Fibroblast of skin of left quadriceps (primary cell): ENCODE measurements at regions not wholly inside any gene's neighbourhood (a gene's known extent, or its start where the extent isn't known, plus 50 kb on each side); places are given as distances from the start of the nearest gene placed in this dataset.

Experiments
- DNase-seq, 2 experiments: peaks; one replicate each; pipeline ENCODE4 v3.0.0-alpha.2; 2013; ENCODE audit warnings: low read depth in 2 of 2

DNA sequence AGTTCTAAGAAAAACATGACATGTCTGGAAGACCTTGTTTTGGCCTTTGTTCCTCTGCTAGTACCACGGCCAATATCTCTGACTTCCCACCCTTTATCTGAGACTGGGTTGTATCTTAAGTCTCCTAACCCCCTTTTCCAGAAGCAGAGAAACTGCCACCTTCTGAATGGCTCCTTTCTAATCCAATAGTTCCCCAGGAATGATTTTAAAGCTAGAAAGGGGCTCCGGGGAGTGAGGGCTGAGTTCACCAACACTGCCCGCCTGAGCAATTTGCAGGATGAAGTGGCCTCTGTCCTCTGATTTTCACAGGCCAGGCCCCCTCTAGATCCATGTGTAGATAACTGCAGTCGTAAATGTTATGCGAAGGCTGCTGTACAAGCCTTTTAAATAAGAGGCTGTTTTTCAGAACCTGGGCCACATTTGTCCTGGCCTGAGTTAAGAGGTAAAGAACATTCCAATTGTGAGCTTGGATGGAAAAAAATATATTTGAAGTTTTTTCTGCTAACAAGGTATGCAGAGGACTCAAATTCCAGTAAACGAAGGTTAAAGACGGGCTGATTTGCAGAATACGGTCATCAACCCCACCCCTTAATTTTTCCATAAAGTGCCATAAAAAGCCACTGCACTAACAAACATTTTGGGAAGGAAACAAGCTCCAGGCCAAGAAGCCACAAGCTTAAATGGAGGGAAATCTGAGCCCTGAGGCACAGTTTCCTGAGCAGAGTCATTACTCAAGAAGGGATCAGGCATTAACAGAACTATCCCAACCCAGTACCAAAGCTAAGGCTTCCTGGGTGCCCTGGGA is 117.0 kb upstream of the MAF start:
- DNase-seq, result no peak

DNA sequence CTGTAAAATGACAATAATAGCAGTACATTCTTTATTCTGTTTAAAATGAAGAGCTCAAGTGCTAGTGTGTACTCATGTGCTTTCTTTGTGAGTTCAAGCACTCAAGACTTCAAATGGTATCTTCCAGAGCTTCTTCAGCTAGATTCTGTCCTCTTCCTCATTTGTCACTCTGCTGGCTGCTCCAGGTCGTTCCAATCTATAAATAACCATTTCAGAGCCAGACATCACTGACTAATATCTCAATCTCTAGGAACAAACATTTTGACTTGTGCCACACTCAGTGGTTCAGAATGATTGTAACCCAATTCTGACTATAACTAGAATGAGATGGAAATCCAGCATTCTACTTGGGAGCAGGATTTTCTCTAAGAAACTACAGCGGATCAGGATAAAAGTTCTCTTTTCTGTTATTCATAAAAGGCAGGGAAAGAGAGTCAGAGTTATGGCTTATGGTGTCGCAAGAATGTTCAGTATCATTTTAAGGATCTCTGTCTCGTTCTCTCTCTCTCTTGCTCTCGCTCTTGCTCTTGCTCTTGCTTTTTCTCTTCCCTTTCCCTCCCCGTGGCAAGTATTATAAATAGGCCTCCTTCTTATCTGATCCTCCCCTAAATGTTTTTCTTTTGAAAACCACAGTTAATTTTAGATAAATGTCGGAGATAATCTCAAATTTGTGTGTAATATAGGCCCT is 116.3 kb upstream of the MAF start:
- no peak for DNase-seq

DNA sequence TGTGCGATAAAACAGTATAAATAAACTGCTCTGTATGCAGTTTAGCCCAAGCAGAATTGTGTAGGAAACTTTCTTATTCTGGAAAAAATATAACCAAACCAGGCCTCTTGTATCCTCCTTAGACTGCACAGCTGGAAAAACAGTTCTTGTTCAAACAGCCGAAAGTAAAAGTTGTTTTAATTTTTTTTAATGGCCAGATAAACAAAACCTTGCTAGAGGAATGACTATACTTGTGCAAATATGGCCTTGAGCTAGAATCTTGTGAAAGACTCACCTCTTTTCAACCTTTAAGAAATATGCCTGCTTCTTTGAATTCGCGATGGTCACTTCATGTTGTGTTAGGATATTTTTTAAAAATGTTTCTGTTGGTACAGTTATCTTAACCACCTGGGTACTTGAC is 114.5 kb upstream of the MAF start:
- no peak for DNase-seq

DNA sequence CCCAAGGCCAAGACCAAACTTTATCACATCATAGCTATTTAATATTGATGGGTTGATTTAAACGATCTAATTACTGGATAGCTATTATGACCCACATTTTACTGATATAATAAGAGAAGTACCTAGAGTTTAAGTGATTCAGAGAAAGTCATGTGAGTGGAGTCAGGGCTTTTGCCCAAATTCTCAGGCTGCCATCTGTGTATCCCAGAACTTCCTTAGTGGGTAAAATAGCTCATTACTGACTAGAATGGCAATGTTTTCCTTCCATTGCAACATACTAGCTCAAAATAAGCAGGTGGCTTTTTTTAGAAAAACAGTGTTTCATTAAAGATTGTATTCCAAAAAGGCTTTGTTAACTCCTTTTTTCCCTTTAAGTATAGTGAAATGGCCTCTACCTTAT is 113.9 kb upstream of the MAF start:
- no peak for DNase-seq

DNA sequence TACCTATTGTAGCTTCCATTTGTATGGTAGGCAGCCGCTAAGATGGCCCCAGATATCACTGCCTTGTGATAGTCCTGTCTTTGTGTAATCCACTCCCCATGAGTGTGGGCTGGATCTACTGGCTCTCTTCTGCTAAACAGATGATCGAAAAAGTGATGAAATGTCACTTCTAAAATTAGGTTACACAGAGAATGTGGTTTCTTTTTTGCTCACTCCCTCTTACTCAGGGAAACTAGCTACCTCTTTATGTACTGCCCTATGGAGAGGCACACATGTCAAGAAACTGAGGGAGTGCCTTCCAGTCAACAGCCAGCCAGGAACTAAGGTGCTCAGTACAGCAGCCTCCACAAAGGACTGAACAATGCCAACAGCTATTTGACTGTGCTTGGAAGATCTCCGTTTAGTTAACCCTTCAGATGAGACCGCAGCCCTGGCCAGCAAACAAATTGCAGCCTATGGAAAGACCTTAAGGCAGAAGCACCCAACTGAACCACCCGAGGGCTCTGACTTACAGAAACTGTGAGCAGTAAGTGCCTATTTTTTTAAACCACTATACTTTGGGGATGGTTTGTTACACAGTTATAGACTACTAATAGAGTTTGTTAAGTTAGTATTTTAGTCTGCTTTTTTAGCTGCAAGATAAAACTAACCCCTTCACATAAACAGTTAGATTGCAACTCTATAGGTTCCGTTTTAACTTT is 113.2 kb upstream of the MAF start:
- DNase-seq, result no peak

DNA sequence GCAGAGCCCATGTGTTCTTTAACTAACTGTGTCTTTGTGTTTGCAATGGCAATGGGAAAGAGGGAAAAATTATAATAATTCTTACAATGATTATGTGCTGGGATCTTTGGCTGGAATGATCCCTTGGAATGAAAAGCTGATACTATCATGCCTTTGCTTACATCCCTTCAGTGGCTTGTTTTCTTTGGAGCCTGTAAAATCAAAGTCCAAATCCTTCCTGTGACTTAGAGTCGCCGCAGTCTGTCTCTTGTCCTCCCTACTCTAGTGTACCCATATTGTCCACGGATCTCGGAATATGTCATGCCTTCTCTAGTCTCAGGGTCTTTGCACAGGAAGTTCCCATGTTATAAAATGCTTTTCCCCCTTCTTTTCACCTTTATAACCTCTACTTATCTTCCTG is 111.7 kb upstream of the MAF start:
- DNase-seq, result no peak

DNA sequence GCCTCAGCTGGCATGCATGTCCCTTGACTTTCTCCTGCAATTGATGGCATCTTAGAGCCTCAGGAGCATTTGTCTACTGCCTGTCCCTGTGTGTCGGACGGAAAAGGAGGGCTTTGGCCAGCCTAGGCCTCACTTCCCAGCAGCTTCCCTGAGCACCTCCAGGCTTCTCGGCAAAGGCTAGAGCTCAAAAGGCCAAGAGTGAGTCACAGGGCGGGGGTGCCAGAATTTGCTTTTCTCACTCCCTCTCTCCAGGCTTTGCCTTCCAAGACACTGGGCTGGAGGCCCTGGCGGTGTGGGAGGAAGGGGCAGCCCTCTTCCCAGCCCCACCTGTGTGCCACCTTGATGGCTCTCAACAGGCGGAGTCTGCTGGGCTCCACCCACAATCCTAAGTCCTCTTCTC is 107.3 kb upstream of the MAF start:
- DNase-seq, result no peak

DNA sequence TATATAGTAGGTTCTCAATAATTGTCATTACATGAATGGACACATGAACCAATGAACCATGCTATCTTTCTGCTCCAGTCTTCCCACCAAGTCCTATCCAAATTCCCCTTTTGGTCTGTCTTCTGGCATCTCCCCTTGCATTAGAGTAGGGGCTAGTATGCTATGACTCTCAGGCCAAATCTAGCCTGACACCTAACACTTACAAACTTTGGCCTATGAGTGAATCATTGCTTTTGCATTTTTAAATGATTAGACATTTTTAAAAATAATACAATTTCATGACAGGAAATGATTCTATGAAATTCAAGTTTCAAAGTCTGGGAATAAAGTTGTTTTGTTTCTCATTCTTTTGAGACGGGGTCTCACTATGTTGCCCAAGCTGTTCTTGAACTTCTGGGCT is 102.5 kb upstream of the MAF start:
- DNase-seq, result no peak

DNA sequence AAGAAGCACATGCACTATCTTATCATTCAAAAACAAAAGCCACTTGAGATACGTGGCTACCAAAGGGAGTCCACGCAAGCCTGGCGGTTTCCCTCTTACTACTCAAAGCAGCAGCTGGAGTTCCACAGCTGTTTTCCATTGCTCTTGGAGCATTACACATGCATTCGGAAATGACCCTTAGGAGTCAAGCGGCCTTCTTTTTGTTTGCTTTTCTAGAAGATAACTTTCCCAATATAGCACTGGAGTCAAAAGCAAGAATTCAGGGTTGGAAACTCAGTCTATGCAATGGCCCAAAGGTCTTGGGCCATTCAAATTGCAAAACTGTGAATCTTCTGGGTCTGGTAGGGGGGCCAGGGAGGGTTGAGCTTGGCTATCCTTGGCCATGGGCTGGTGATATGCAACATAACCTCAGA is 97.8 kb upstream of the MAF start:
- peak in 1 of 2 experiments; percentile 2 for DNase-seq

DNA sequence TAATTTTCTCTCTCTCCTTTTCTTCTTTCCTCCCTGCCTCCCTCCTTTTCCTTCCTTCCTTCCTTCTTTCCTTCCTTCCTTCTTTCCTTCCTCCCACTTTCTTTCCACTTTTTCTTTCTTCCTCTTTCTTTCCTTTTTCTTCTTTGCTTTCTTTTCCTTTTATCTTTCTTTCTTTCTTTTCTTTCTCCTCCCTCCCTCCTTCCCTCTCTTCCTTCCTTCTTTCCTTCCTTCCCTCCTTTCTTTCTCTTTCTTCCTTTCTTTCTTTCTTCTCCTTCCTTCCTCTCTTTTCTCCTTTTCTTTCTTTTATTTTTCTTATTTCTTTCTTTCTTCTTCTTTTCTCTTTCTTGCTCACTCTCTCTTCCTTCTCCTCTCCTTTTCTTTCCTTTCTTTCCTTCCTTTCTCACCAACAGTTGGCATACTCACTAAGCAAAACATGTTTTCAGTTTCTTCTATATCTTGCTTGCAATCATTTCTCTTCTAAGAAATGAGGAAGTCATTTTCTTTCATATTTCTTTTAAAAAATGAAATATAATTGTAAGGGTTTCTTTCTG is 97.1 kb upstream of the MAF start:
- no peak for DNase-seq

DNA sequence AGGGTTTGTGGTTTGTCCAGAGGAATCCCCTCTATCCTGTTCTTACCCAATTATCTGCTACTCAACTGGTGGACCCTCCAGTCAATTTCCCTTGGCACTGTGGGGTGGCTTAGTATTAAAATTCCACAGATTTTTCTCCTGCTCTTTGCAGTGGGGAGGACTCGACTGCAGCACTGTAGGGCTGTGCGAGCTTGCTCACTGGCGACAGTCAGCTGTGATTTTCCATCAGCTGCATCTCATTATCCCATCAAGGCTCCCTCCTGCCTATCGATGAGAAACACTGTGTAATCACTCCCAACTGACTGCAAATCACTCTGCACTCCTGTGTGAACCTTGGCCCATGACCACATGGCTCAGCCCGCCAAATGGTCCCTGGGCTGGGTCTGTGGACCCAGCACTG is 90.5 kb upstream of the MAF start:
- DNase-seq, result peak; percentile 6 to 13

DNA sequence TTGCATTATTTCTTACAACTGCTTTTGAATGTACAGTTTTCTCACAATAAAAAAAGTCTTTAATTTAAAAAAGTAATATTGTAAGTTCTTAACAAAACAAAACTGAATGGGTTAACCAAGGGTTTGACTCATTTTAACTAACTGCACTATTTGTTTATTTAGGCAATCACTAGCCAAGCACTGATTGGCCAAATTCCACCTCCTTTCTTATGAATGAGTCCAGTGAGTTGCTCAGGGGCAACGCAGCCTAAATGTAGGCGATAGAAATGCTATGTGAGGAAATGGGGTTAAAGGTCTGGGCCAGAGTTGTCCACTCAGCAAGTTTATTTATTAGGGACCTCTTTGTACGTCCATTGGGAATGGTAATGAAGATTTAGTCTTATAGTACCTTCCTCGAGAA is 89.6 kb upstream of the MAF start:
- DNase-seq, result no peak

DNA sequence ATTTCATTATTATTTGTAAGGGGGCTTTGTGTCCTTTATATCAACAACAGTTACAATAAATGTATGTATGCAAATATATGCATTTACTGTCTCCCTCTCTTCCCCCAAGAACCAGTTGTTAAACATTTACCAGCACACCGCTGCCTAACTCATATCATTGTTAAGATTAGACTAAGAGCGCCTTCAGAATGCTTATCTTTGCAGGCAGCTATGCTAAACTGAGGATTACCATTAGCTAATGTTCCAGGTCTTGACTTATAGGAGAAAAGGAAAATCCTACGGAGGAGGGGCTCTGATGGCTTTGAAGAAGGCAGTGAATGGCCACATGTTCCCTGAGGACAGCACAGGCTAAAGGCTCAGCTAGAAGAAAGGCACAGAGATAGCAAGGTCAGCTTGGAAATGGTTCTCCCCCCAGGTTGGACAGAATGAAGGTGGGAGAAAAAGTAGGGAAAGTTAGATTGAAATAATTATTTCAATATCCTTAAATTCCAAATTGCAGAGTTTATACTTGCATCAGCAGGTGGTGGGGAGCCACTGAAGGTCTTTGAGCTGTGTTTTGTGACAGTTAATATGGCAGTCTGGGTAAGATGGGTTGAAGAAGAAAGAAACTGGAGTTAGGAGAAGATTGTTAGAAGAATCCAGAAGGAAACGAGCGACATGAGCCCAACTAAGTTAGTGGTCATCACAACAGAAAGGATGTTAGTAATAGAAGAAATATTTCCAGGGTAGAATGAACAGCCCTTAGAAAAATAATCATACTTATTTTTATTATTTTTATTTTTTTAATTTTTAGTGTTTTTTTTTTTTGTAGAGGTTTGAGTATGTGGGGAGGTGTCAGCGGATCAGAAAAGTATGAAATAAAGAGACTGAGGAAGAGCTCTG is 87.0 kb upstream of the MAF start:
- DNase-seq, result no peak

DNA sequence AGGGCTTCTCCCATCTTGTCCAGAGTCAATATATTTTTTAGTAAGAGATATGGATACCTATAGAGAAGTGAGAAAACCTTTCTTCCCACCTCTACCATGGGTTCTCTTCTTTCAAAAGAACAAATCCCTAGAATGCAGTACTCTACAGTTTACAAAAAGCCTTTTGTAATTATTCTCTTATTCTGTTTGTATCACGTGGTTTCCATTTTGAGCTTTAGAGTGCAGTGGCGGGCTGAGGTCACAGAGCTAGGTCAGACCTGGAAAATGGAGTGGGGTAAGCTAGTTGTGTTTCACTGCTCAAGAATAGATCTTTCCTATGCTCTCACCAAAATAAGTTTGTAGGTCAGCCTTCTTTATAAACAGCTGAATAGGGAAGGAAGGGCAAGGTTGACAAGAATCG is 85.3 kb upstream of the MAF start:
- DNase-seq, result no peak

DNA sequence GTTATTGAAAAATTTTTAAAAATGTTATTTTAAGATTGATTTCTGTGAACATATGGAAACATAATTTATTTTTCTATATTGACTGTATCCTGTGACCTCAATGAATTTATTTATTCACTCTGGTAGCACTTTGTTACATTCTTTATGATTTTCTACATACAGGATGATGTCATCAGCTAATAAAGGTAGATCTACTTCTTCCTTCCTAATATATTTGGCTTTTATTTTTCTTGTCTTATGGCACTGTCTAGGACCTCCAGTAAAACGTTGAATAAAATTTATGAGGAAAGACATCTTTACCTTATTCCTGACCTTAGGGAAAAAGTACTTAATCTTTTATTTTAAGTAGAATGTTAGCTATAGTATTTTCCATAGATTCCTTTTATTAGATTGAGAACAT is 78.8 kb upstream of the MAF start:
- DNase-seq, result no peak

DNA sequence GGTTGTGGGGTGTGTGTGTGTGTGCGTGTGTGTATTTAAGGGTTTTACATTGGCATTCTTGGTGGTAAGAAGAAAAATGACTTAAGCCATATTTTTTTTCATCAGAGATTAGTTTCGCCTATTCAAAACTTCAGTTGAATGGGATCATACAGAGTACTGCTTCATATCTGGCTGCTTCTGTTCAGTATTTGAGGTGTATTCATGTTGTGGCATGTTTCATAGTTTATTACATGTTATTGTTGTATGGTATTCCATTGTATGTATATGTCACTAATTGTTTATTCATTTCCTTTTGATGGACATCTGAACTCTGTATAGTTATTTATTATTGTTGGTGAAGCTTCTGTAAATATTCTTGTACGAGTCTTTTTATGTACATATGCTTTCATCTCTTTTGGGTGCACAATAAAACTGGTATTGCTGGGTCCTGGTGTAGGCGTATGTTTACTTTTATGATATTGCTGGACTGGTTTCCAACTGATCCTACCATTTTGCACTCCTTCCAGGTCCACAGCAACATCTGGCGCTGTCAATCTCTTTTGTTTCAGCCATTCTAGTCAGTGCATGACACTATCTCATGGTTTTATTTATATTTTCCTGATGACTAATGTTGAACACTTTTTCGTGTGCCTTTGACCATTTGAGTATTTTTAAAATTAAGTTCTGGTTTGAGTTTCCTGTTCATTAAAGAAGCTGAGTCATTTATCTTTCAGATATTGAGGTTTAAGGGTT is 77.4 kb upstream of the MAF start:
- no peak for DNase-seq

DNA sequence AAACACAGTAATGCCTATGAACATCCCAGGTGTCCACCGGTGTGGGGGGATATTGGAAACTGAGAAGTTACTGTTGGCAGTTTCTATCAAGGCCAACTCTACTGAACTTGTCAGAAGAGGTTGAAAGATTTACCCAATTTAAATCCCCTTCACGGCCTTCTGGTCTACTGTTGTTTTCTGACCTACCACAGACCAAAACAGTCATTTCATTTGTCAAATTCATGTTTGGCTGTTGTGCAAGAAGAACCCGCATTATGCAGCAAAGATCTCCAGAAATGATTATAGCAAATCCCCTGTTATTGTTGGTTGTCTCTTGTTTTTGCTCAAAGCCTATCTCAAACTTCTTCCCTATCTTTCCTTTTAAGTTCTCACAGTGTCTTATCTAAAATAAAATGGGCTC is 73.1 kb upstream of the MAF start:
- no peak for DNase-seq

DNA sequence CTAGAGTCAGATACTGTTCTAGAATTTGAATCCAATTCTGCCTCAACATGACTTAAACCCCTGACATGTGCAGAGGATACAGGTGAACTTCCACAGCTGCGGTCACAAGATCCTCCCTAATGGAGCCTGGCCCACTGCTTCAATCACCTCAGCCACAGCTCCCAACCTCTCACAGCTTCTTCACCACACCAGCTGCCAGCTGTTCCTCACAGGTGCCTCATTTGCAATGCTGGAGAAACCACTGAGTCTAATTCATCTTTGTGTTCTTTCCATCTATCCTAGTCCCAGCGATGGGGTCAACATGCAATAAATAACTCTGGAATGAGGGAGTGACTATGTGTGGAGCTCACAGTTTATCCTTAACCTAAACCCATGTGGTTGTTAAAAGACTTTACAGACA is 72.0 kb upstream of the MAF start:
- DNase-seq, result no peak

DNA sequence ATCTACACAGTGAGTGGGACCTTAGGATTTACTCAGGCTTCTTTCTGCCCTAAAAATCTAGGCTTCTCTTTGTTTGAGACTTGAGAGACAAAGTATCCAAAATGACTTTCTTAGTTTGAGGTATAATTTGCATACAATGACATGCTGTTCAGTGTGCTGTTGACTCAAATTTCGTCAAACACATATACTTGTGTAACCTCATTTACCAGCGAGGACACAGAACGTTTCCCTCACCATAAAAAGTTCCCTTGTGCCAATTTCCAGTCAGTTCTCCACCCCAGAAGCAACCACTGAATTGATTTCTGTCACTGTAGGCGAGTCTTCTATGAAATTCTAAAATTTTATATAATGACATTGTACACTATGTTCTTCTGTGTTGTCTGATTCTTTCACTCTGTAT is 68.0 kb upstream of the MAF start:
- no peak for DNase-seq

DNA sequence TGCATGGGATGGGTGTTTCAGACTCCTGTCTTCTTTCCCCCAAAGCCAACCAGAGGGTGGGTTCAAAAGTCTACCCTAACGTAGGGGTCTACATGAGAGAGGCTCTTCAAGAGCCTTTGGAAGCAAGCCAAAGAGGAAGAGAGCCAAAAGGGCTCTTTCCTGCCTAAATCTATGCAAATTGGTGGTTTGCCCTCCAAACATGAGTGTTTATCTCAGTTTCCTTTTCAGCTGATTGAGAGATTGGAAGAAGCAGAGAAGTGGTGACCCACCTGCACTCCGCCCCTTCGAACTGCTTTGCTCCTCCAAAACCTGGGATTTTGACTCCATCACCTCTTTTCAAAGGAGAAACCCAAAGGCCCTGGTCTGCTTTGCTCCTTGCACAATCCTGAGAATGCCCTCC is 65.4 kb upstream of the MAF start:
- no peak for DNase-seq

DNA sequence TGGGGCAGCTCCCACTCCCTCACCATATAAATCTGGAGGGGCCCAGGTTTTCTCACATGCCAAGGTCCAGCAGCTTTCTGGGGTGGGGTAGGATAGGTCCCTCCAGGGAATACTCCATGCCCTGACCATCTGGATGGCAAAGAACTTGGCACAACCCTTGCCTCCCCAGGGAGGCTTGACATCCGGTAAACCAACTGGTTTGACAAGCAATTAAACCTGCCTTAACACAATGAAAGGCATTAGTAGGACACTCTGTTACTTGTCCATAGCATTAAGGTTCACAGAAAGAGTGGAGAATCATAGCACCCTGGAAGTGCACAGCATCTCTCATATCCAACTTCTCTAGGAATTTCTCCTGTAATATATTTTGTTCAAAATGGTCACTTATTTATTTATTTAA is 63.9 kb upstream of the MAF start:
- no peak for DNase-seq
